GM12878 (cell line): ENCODE measurements at regions not wholly inside any gene's neighbourhood (a gene's known extent, or its start where the extent isn't known, plus 50 kb on each side); places are given as distances from the start of the nearest gene placed in this dataset.
A peak's percentile ranks its signal among the peaks of the same experiment; 100 is the strongest.

Experiments
- ATAC-seq: fragments of 200-7000 bp; cut with Tn5 transposase; 3 replicates; pipeline ENCODE4 v1.9.1; 2020; ENCODE audit warnings: mild to moderate bottlenecking, moderate library complexity
- BruUV-seq: library from RNA; stranded (reverse); fragments of 400-500 nt; replicated peaks from 2 replicates; lab custom pipeline; 2021; lab: Mats Ljungman, UMichigan
- CTCF ChIA-PET: fragments of 300-600 bp; sonication (Branson Sonifier 250); formaldehyde crosslinking; extraction: SDS; loops from one replicate; lab custom pipeline; 2021; ENCODE audit warnings: inconsistent platforms; lab: Yijun Ruan, JAX
- POLR2A ChIA-PET: fragments of 350-600 bp; formaldehyde crosslinking; extraction: SDS; loops from one replicate; lab custom pipeline; 2021; ENCODE audit warnings: inconsistent platforms; lab: Charles Lee
- RAD21 ChIA-PET: fragments of 300-600 bp; sonication (Branson Sonifier 250); formaldehyde crosslinking; loops from one replicate; lab custom pipeline; 2023; ENCODE audit warnings: antibody characterized with exemption; ENCODE audit not compliant: unreplicated experiment; lab: Charles Lee
- SMC1A ChIA-PET: fragments of 300-600 bp; sonication (Branson Sonifier 250); formaldehyde crosslinking; loops from one replicate; lab custom pipeline; 2023; ENCODE audit not compliant: unreplicated experiment, uncharacterized antibody; lab: Charles Lee
- DNase-seq: peaks from one replicate; pipeline ENCODE4 v3.0.0-alpha.2; 2011; ENCODE audit warnings: low read depth, low spot score
- FAIRE-seq: peaks from 3 replicates; lab custom pipeline; 2011; peaks lifted over from hg19 to GRCh38; lab: Jason Lieb, UNC
- H2AFZ ChIP-seq: 2 replicates; pipeline ENCODE4 v1.6.0; 2011; ENCODE audit warnings: low read depth, low read length, control low read depth; ENCODE audit not compliant: control insufficient read depth
- H3K27ac ChIP-seq: 2 replicates; pipeline ENCODE4 v1.5.1; 2011; ENCODE audit warnings: control low read depth; ENCODE audit not compliant: control insufficient read depth, insufficient read depth
- H3K27me3 ChIP-seq, 2 experiments: replicated peaks in 1 of 2; 2 replicates each; pipeline versions ENCODE4 v1.6.0 to v1.6.1; 2011; ENCODE audit warnings: low read length in 1 of 2; ENCODE audit not compliant: control insufficient read depth in 2 of 2, insufficient read depth in 2 of 2
- H3K36me3 ChIP-seq, 2 experiments: 2 replicates each; pipeline ENCODE4 v1.5.1; 2011; ENCODE audit warnings: low read length in 1 of 2; ENCODE audit not compliant: control insufficient read depth in 2 of 2, insufficient read depth in 2 of 2
- H3K4me1 ChIP-seq: 2 replicates; pipeline ENCODE4 v1.6.1; 2011; ENCODE audit warnings: mild to moderate bottlenecking, low read length, moderate library complexity, mixed read lengths; ENCODE audit not compliant: control insufficient read depth, insufficient read depth
- H3K4me2 ChIP-seq: 2 replicates; pipeline ENCODE4 v1.6.0; 2011; ENCODE audit warnings: control low read depth; ENCODE audit not compliant: control insufficient read depth, insufficient read depth
- H3K4me3 ChIP-seq: fragments of 200-600 bp; sonication (generic); 2 replicates; pipeline ENCODE4 v1.5.1; 2016
- H3K79me2 ChIP-seq: 2 replicates; pipeline ENCODE4 v1.6.0; 2011; ENCODE audit warnings: low read length; ENCODE audit not compliant: control insufficient read depth, insufficient read depth
- H3K9ac ChIP-seq: 2 replicates; pipeline ENCODE4 v1.8.0; 2011; ENCODE audit warnings: low read length, control low read depth, mixed read lengths; ENCODE audit not compliant: control insufficient read depth, insufficient read depth
- H3K9me3 ChIP-seq: replicated peaks from 3 replicates; pipeline ENCODE4 v1.5.1; 2011; ENCODE audit warnings: mild to moderate bottlenecking, low read length; ENCODE audit not compliant: control insufficient read depth, insufficient read depth
- H4K20me1 ChIP-seq: 2 replicates; pipeline ENCODE4 v1.6.0; 2011; ENCODE audit not compliant: control insufficient read depth, insufficient read depth
- BHLHE40 ChIP-seq, 2 experiments: fragments of 450-650 bp in 1 of 2; IDR thresholded peaks; 2 replicates each; pipeline ENCODE4 v1.6.1; 2011 to 2017; ENCODE audit warnings: low read depth in 2 of 2, borderline replicate concordance in 1 of 2, improper control_type of control experiment in 1 of 2, low read length in 1 of 2, mild to moderate bottlenecking in 1 of 2
- CBFB ChIP-seq: IDR thresholded peaks from 2 replicates; pipeline ENCODE4 v1.6.1; 2016; ENCODE audit warnings: antibody characterized with exemption, low read depth
- CREM ChIP-seq: IDR thresholded peaks from 2 replicates; pipeline ENCODE4 v1.6.1; 2014; ENCODE audit warnings: antibody characterized with exemption, low read depth
- DPF2 ChIP-seq: fragments of 450-650 bp; IDR thresholded peaks from 2 replicates; pipeline ENCODE4 v1.6.1; 2017; ENCODE audit warnings: mild to moderate bottlenecking
- FOS ChIP-seq: IDR thresholded peaks from 3 replicates; pipeline ENCODE4 v1.6.1; 2011; ENCODE audit warnings: borderline replicate concordance; ENCODE audit not compliant: insufficient read length; ENCODE audit errors: extremely low read depth
- IKZF2 ChIP-seq, 2 experiments: fragments of 450-650 bp; IDR thresholded peaks; 2 replicates each; pipeline ENCODE4 v1.6.1; 2017; ENCODE audit warnings: mild to moderate bottlenecking in 2 of 2, moderate library complexity in 2 of 2
- NFXL1 ChIP-seq: fragments of 450-650 bp; IDR thresholded peaks from 2 replicates; pipeline ENCODE4 v1.6.1; 2017; ENCODE audit warnings: antibody characterized with exemption, mild to moderate bottlenecking, borderline replicate concordance
- NKRF ChIP-seq: fragments of 450-650 bp; conservative IDR thresholded peaks from 2 replicates; pipeline ENCODE4 v1.6.1; 2017; ENCODE audit warnings: mild to moderate bottlenecking, moderate library complexity
- PAX5 ChIP-seq: IDR thresholded peaks from 2 replicates; pipeline ENCODE4 v1.6.1; 2011; ENCODE audit warnings: low read depth, low read length, borderline replicate concordance
- SKIL ChIP-seq: fragments of 450-650 bp; IDR thresholded peaks from 2 replicates; pipeline ENCODE4 v1.6.1; 2017; ENCODE audit warnings: mild to moderate bottlenecking, low read depth, inconsistent platforms; ENCODE audit not compliant: poor library complexity, severe bottlenecking
- SUPT20H ChIP-seq: IDR thresholded peaks from 2 replicates; pipeline ENCODE4 v1.6.1; 2011; ENCODE audit warnings: low read depth, mild to moderate bottlenecking, low read length, moderate library complexity, borderline replicate concordance; ENCODE audit not compliant: control insufficient read depth
- TCF7 ChIP-seq: IDR thresholded peaks from 2 replicates; pipeline ENCODE4 v1.6.1; 2014; ENCODE audit warnings: antibody characterized with exemption, borderline replicate concordance
- ZBED1 ChIP-seq: IDR thresholded peaks from 2 replicates; pipeline ENCODE4 v1.6.1; 2016; ENCODE audit warnings: borderline replicate concordance
- ZBTB33 ChIP-seq: fragments of 450-650 bp; IDR thresholded peaks from 2 replicates; pipeline ENCODE4 v1.6.1; 2017; ENCODE audit warnings: mild to moderate bottlenecking
- ZNF207 ChIP-seq: fragments of 450-650 bp; IDR thresholded peaks from 2 replicates; pipeline ENCODE4 v1.6.1; 2014; ENCODE audit warnings: antibody characterized with exemption, mild to moderate bottlenecking, borderline replicate concordance
- ZNF217 ChIP-seq: fragments of 450-650 bp; IDR thresholded peaks from 2 replicates; pipeline ENCODE4 v1.6.1; 2017; ENCODE audit warnings: antibody characterized with exemption, mild to moderate bottlenecking
- WGBS: methylation state at CpG from one replicate; pipeline ENCODE4 v1.1.6; 2016; ENCODE audit warnings: low lambda C conversion rate; ENCODE audit not compliant: insufficient replicate concordance, insufficient coverage; ENCODE audit errors: missing lambda C conversion rate; 5-methylcytosine and 5-hydroxymethylcytosine counted together
- in situ Hi-C: fragments of 300-500 bp; cut with MboI; formaldehyde crosslinking; loops from 9 replicates; pipeline ENCODE4 v1.14.3; 2018; ENCODE audit warnings: mixed read lengths
- intact Hi-C: fragments of 100-400 bp; cut with micrococcal nuclease; formaldehyde crosslinking; loops from one replicate; pipeline ENCODE4 v1.14.2; 2022; ENCODE audit not compliant: unreplicated experiment

DNA sequence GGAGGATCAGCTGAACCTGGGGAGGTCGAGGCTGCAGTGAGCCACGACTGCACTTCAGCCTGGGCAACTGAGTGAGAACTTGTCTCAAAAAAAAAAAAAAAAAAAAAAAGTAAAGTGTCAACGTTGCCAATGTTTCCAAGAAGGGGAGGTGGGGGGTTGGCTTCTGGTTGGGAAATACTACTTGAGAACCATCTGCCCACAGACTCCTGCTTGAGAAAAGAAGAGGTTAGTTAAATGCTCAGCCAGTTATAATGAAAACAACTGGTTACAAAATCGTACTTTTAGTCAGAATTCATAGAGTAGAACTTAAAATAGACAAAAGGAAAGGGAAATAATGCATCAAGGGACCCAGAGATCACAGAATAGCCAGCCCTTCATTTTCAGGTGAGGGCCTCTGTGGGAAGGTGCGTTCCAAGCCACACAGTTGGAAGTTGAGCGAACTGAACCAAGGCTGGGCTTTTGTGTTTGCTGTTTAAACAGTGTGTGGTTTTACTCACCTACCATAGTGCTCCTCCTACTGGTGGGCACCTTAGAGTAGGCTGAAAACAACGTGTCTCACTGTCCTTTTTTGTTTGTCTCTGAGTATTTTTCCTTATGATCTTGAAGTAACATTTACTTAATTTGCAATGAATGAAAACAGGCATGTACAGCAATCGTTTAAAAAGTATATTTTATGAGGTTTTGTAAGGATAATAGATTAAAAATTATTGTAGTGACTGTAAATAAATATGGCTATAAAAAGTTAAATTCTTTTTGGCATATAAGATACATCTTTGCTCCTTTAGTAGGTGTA, 200.7 kb downstream of the BCAS1 start:
- H3K4me1 ChIP-seq, result peaks cover 51% of the 10 kb centered on the region
- ChIA-PET CTCF (interaction anchor here (0.9 to 3.9 kb wide), 11 partner anchors 25 to 212 kb away, joined by 3 to 34 read pairs (median 5); no protein-coding TSS in a partner anchor), RAD21 (interaction anchor here (0.7 to 4.3 kb wide), 14 partner anchors 30 to 216 kb away, joined by 3 to 74 read pairs (median 4); no protein-coding TSS in a partner anchor), POLR2A (interaction anchor here (0.7 to 1.3 kb wide), 4 partner anchors 40 to 284 kb away, joined by 3 to 6 read pairs (median 4); no protein-coding TSS in a partner anchor), SMC1A (interaction anchor here (0.5 to 3.8 kb wide), 36 partner anchors 10 to 723 kb away, joined by 3 to 27 read pairs (median 4); no protein-coding TSS in a partner anchor)
- H3K9me3 ChIP-seq, result no peaks in the 10 kb centered on the region
- DNase-seq (peak; percentile 91), FAIRE-seq (peak; percentile 49), ATAC-seq (peak; percentile 73)
- H3K9ac ChIP-seq, result no peak overlapping the region
- no TSS peak for BruUV-seq
- H3K36me3 ChIP-seq, result no peaks in the 10 kb centered on the region
- whole genome bisulfite sequencing, result 2% methylated on average over 7 of the region's 8 CpGs
- peak overlapping the region; percentile 68 for H3K27ac ChIP-seq
- H3K79me2 ChIP-seq, result no peaks in the 10 kb centered on the region; the same call in 1 of the 2 replicates
- peak overlapping the region; percentile 63 for H2AFZ ChIP-seq
- no peak overlapping the region for H3K4me3 ChIP-seq
- H4K20me1 ChIP-seq, result no peaks in the 10 kb centered on the region
- H3K4me2 ChIP-seq, result peak overlapping the region; percentile 29; the same call in 1 of the 2 replicates
- intact Hi-C loops, result loop anchor here (1.0 to 5.0 kb wide), 5 partner anchors 37 to 193 kb away; no protein-coding TSS in a partner anchor
- in situ Hi-C loops, result loop anchor here (5.0 kb wide), 1 partner anchor 292 kb away; no protein-coding TSS in a partner anchor
- H3K27me3 ChIP-seq, result no peaks in the 10 kb centered on the region
- TF ChIP-seq CBFB (peak; percentile 78), ZNF217 (no peak; the same call in 1 of the 2 replicates), BHLHE40 (IDR thresholded peaks at IDR 0.05; ENCODE audit: borderline replicate concordance in 1 of 2, low read depth in 2 of 2, low read length in 1 of 2) (peak in 1 of 2 experiments; percentile 24; a peak in 1 of 4 replicates), DPF2 (peak; percentile 28; the same call in 1 of the 2 replicates), ZNF207 (no peak; the same call in 1 of the 2 replicates), IKZF2 (IDR thresholded peaks at IDR 0.05) (peak; percentile 89), PAX5 (peak; percentile 49; the same call in 1 of the 2 replicates), SKIL (peak; percentile 83), ZBED1 (peak; percentile 42; the same call in 1 of the 2 replicates), CREM (peak; percentile 31; the same call in 1 of the 2 replicates), ZBTB33 (peak; percentile 67; the same call in 1 of the 2 replicates), FOS (no peak), SUPT20H (no peak), NFXL1 (peak; percentile 68; the same call in 1 of the 2 replicates), TCF7 (peak; percentile 54; the same call in 1 of the 2 replicates), NKRF (0 out of 2 replicates have a peak, but pooled peaks have one; percentile 17)
